ENCODE measurements at regions not wholly inside any gene's neighbourhood (a gene's known extent, or its start where the extent isn't known, plus 50 kb on each side); places are given as distances from the start of the nearest gene placed in this dataset.

GRCh38 chr12:93256256-93256969 lies 121.3 kb upstream of the NUDT4 start:
- no peak for DNase-seq

- no peak for DNase-seq
Observed at GRCh38 chr12:93261505-93262094, 116.1 kb upstream of the NUDT4 start.

GRCh38 chr12:93272997-93273396 lies 104.7 kb upstream of the NUDT4 start:
- DNase-seq, result no peak

DNA sequence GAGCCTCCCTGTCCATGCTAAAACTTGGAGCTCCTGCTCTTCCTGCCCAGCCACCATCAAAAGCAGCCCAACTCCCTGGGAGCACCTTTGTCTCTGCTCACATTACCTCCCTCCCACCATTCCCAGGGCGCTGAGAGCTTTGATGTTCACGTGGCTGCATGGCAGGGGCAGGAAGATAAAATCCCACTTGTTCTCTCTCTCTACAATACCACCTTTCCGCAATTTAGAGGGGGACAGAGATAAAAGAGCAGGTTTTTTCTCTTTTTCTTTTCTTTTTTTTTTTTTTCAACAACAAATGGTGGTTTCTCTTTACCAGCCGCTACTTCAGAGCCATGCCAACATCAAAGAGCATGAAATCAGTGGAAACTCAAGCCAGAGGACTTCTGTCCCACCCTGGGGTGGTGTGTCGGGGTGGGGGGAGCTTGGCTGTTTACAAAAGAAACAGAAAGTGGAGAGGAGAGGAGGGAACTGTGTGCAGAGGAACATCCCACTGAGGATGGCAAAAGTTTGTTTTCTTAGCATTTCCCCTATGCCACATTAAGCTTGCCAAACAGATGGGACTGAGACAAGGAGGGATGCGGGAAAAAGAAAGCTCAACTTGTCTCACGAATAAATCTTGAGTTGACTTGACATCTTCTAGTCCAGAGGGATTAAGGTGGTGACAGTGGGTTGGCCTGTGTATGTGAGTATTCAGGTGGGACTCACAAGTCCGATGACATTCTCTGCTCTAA lies 103.7 kb upstream of the NUDT4 start:
- no peak for DNase-seq

DNA sequence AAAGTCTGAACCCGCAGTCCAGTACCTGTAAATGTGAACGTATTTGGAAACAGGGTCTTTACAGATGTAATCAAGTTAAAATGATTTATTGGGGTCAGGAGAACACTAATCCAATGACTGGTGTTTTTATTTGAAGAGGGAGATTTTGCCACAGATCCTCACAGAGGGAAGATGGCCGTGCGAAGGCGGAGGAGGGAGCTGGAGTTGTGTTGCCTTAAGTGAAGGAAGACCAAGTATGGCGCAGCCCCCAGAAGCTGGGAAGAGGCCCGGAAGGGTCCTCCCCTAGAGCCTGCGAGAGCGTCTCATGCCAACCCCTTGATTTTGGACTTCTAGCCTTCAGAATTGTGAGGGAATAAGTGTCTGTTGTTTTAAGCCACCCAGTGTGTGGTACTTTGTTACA lies 102.8 kb upstream of the NUDT4 start:
- no peak for DNase-seq

GRCh38 chr12:93275589-93275988 lies 102.1 kb upstream of the NUDT4 start:
- DNase-seq, result no peak

- DNase-seq, result no peak
Observed at GRCh38 chr12:93279565-93280412, 97.9 kb upstream of the NUDT4 start.

GRCh38 chr12:93287149-93287548 lies 90.6 kb upstream of the NUDT4 start:
- DNase-seq, result no peak

- no peak for DNase-seq
Observed at GRCh38 chr12:93288626-93289025, 89.1 kb upstream of the NUDT4 start.

DNA sequence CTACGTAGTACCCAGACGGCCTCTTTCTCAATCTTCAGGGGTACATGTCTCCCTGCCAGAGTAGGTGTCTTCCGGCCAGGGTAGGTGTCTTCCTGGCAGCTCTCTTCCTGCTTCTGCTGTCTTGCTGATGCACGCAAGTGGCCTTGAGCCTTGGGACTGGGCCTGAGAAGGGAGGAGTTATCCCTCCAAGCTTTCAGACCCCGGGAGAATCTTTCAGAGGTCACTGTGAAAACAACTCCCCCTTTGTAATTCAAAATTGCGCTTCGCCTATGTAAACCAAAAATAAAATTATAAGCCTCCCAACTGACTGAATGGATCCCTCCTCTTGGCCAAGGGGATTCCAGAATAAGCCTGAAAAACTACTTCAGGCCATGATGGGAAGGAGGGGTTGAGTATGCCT lies 87.3 kb upstream of the NUDT4 start:
- no peak for DNase-seq

GRCh38 chr12:93292213-93292612 lies 85.5 kb upstream of the NUDT4 start:
- no peak for DNase-seq

- no peak for DNase-seq
Observed at GRCh38 chr12:93292731-93293566, 84.8 kb upstream of the NUDT4 start.

DNA sequence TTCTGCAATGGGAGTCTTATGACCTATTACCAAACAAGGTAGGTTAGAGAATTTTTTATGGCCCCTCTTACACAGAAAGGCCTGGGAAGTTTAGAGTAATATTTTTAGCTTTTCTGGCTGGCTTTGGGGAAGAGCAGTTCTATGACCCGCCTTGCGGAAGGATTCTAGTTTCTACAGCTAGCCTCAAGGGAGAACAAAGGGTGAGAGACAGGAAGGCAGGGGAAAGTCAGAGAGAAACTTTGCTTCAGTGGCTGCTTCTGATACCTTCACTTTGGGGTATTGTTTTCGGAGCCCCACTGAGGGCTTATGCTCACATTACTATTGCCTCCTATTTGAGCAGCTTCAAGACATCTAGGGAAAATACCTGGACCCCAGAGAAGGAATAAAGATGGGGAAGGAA lies 80.7 kb upstream of the NUDT4 start:
- DNase-seq, result no peak

DNA sequence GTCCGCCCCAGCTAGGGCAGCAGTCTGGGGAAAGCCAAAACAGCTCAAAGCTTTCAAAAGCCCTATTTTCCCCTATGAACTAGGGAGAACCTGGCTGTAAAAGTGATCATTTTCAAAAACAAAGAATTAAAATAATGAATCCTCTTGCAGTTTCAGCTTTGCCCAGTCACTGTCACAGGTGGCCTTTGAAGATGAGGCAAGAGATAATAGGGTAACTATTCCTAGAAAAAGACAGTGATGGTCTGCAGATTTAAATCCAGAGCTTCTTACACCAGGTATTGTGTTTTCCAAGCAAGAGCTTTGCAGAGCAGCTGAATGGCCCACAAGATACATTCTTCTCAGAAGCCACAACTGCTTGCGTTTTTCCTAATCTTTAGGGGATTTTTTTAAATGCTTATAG lies 80.2 kb upstream of the NUDT4 start:
- no peak for DNase-seq

DNA sequence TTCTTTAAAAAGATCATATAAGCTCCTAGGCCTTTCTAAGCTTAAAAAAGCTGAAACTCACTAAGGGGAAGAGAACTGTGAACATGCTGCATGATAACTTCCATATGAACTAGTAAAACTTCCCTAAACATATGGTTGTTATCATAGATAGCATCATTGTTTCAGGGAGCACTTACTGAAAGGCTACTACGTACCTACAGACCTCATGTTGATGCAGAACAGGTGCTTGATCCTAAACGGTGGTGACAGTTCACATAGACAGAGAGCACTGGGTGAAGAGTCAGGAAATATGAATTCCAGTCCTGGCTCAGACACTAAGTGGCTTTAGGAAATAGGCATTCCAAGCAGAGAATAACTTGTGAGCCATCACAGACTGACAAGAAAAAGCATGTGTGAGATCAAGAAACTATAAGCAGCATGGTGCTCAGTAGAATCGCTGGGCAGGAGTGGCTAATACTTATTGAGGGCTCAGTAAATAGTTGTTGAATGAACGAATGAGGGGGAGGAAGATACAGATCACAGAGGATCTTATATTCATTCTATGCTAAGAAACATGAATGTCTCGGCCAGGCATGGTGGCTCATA lies 78.4 kb upstream of the NUDT4 start:
- DNase-seq, result no peak

- no peak for DNase-seq
Observed at GRCh38 chr12:93300611-93301021, 77.1 kb upstream of the NUDT4 start.

DNA sequence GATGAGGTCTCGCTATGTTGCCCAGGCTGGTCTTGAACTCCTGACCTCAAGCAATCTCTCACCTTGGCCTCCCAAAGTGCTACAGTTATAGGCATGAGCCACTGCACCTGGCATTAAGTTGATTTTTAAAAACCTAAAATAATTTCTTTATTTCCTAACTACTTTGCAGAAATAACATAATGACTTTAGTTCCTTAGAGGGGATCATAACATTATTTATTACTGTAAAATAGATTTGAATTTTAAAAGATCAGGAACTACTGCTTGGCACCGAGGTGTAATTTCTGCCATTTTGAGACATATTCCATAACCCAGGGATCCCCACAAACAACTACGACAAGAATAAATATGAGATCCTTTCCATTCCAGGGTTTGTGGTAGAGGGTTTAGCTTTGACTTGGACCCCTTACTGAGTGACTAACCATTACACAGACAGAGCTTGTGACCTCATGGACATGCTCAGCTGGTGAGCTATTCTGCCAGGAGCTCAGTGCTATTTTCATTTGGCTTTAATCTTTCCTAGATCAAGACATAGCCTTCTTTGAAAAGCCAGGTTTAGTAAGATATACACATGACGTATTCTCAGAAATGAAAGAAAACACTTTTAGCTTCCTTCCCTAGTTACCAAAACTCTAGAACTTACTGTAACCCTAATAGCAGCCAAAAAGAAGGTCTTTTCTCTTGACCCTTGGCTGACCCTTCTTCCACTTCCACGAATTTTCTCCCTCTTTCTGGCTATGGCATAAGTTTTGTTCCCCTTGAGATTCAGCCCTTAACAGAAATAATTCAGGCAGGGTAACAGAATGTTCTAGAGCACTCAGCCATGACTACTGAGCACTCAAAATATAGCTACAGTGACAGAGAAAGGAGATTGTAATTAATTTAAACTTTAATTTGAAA lies 75.1 kb upstream of the NUDT4 start:
- DNase-seq, result no peak

DNA sequence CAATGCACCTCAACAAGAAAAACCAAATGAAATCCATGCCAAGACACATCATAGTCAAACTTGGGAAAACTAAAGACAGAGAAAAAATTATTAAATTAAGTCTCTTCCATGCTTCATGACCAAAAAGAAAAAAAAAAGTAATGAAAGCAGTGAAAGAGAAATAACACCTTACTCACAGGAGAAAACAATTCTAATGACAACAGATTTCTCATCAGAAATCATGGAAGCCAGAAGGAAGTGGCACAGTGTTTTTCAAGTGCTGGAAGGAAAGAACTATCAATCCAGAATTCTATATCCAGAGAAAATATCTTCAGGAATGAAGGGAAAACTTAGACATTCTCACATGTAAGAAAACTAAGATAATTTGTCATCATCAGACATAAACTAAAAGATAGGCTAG lies 71.1 kb upstream of the NUDT4 start:
- no peak for DNase-seq

- no peak for DNase-seq
Observed at GRCh38 chr12:93308281-93308680, 69.4 kb upstream of the NUDT4 start.

- DNase-seq, result no peak
Observed at GRCh38 chr12:93311827-93312226, 65.9 kb upstream of the NUDT4 start.

GRCh38 chr12:93314177-93314497 lies 63.6 kb upstream of the NUDT4 start:
- no peak for DNase-seq

Data from right forelimb (tissue), 1 donor.